HG02885 (cell line): ENCODE measurements at regions not wholly inside any gene's neighbourhood (a gene's known extent, or its start where the extent isn't known, plus 50 kb on each side); places are given as distances from the start of the nearest gene placed in this dataset.

ENCODE experiments used
- ATAC-seq: cut with Tn5 transposase; IDR thresholded peaks from one replicate; pipeline ENCODE4 v1.9.1; 2021; ENCODE audit warnings: mild to moderate bottlenecking; ENCODE audit not compliant: unreplicated experiment, poor library complexity

GRCh38 chr11:80782135-80782885, 1341.5 kb upstream of the TENM4 start:
- no peak for ATAC-seq

- no peak for ATAC-seq
Measured at GRCh38 chr11:80779905-80780605, 1339.2 kb upstream of the TENM4 start.

- no peak for ATAC-seq
Measured at GRCh38 chr11:80778941-80779340, 1338.1 kb upstream of the TENM4 start.

- ATAC-seq: no peak
Measured at GRCh38 chr11:80778432-80778831, 1337.6 kb upstream of the TENM4 start.

- no peak for ATAC-seq
Measured at GRCh38 chr11:80773919-80774318, 1333.1 kb upstream of the TENM4 start.

- ATAC-seq: no peak
Measured at GRCh38 chr11:80771017-80771416, 1330.2 kb upstream of the TENM4 start.

GRCh38 chr11:80758787-80759186, 1318.0 kb upstream of the TENM4 start:
- no peak for ATAC-seq

- no peak for ATAC-seq
Measured at GRCh38 chr11:80748207-80748925, 1307.5 kb upstream of the TENM4 start.

GRCh38 chr11:80746300-80746699, 1305.5 kb upstream of the TENM4 start:
- no peak for ATAC-seq

GRCh38 chr11:80745416-80745815, 1304.6 kb upstream of the TENM4 start:
- no peak for ATAC-seq

- ATAC-seq: no peak
Measured at GRCh38 chr11:80733790-80734189, 1293.0 kb upstream of the TENM4 start.

- no peak for ATAC-seq
Measured at GRCh38 chr11:80733361-80733760, 1292.5 kb upstream of the TENM4 start.

- peak; percentile 66 for ATAC-seq
Measured at GRCh38 chr11:80727315-80727714, 1286.5 kb upstream of the TENM4 start.

- no peak for ATAC-seq
Measured at GRCh38 chr11:80726236-80726635, 1285.4 kb upstream of the TENM4 start.

GRCh38 chr11:80724366-80724765, 1283.5 kb upstream of the TENM4 start:
- no peak for ATAC-seq

GRCh38 chr11:80722629-80723028, 1281.8 kb upstream of the TENM4 start:
- no peak for ATAC-seq

GRCh38 chr11:80720295-80720694, 1279.5 kb upstream of the TENM4 start:
- no peak for ATAC-seq

GRCh38 chr11:80719292-80719646, 1278.4 kb upstream of the TENM4 start:
- ATAC-seq: no peak

GRCh38 chr11:80718611-80719291, 1277.9 kb upstream of the TENM4 start:
- no peak for ATAC-seq

GRCh38 chr11:80702264-80702663, 1261.4 kb upstream of the TENM4 start:
- no peak for ATAC-seq

GRCh38 chr11:80700386-80700785, 1259.6 kb upstream of the TENM4 start:
- no peak for ATAC-seq
